T-helper 1 cell treated with Interleukin-12 subunit alpha and Interleukin-12 subunit beta and Interleukin-4 antibody, amounts not matched to agents 30 μg/mL and 1 μg/mL, for 36 hours (primary cell): ENCODE measurements at regions not wholly inside any gene's neighbourhood (a gene's known extent, or its start where the extent isn't known, plus 50 kb on each side); places are given as distances from the start of the nearest gene placed in this dataset.

Source experiments
- H3K27ac Mint-ChIP-seq: one replicate; pipeline ENCODE4 v1.8.0; 2021; ENCODE audit warnings: mild to moderate bottlenecking, mixed read lengths
- H3K27me3 Mint-ChIP-seq: one replicate; pipeline ENCODE4 v1.8.0; 2021; ENCODE audit warnings: low read depth, mixed read lengths
- H3K36me3 Mint-ChIP-seq: one replicate; pipeline ENCODE4 v1.8.0; 2021; ENCODE audit warnings: low read depth, mixed read lengths
- H3K4me1 Mint-ChIP-seq: one replicate; pipeline ENCODE4 v1.8.0; 2021; ENCODE audit warnings: low read depth, mixed read lengths
- H3K4me3 Mint-ChIP-seq: one replicate; pipeline ENCODE4 v1.8.0; 2021; ENCODE audit warnings: mild to moderate bottlenecking, moderate library complexity, mixed read lengths
- H3K9me3 Mint-ChIP-seq: one replicate; pipeline ENCODE4 v1.8.0; 2021; ENCODE audit warnings: mixed read lengths

DNA sequence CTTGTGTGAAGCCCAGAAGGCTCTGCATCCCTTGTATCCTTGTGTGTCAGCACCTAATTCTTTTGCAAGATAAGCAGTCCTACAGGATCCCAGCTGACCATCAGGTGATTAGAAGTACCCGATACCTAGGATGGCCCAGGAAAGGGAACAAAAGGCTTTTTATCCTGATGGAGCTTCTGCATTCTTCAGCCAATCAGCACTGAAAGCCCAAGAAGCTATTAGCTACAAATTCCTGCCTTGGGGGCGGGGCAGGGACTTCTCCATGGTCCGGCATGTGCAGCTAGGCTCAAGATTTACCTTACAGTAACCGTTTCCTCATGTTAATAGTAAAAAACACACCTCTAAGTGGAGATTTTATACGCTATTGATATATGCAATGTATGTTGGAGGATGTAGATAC lies 264.6 kb upstream of the THUMPD2 start:
- H3K27ac Mint-ChIP-seq, result no peak overlapping the region
- H3K36me3 Mint-ChIP-seq, result no peaks in the 10 kb centered on the region
- H3K4me1 Mint-ChIP-seq, result peaks cover 3% of the 10 kb centered on the region
- no peaks in the 10 kb centered on the region for H3K27me3 Mint-ChIP-seq
- no peaks in the 10 kb centered on the region for H3K9me3 Mint-ChIP-seq
- H3K4me3 Mint-ChIP-seq, result no peak overlapping the region

- Mint-ChIP-seq H3K27ac (no peak overlapping the region), H3K27me3 (no peaks in the 10 kb centered on the region), H3K9me3 (no peaks in the 10 kb centered on the region), H3K4me3 (no peak overlapping the region), H3K36me3 (no peaks in the 10 kb centered on the region), H3K4me1 (peaks cover 3% of the 10 kb centered on the region)
Observed at GRCh38 chr2:40043191-40043590, 264.1 kb upstream of the THUMPD2 start.

- Mint-ChIP-seq H3K36me3 (no peaks in the 10 kb centered on the region), H3K27ac (no peak overlapping the region), H3K4me3 (no peak overlapping the region), H3K4me1 (peaks cover 8% of the 10 kb centered on the region), H3K27me3 (no peaks in the 10 kb centered on the region), H3K9me3 (no peaks in the 10 kb centered on the region)
Observed at GRCh38 chr2:40041422-40042382, 262.6 kb upstream of the THUMPD2 start.

DNA sequence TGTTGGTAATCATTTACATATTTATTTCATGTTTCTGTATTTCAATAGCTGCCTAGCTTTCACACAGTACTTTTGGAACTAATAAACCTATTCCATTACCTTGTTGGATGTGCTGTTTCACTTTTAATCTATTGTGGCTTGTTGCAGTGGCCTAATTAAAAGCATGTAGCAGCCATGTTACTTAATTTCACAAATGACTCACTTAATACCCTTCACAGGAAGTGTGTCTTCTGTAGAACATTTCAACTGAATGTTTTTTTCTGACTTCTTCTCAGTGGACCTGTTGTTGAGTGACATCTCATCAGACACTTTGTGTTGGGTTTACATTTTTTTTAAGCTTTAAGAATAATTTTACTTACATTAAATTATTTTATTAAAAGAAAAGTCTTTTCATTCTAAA lies 260.5 kb upstream of the THUMPD2 start:
- no peak overlapping the region for H3K4me3 Mint-ChIP-seq
- H3K27ac Mint-ChIP-seq, result no peak overlapping the region
- no peaks in the 10 kb centered on the region for H3K9me3 Mint-ChIP-seq
- no peaks in the 10 kb centered on the region for H3K27me3 Mint-ChIP-seq
- peaks cover 8% of the 10 kb centered on the region for H3K4me1 Mint-ChIP-seq
- H3K36me3 Mint-ChIP-seq, result no peaks in the 10 kb centered on the region

DNA sequence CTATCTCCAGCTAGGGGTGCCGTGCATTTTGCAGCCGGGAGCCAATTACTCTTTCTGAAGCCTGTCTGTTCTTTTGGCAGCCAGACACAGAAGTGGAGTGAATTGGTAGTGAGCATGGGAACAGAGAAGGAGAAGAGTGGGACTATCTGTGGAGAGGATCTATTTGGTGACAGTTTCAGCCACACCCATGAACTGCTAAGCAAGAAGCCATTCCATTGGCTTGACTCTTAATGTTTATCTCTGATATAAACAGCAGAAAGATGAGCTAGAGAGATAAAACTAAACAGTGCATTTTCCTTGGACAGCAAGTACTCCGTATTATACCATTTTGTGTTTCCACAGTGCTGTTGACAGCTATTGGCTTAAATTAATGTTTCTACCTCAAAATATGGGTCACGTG lies 259.6 kb upstream of the THUMPD2 start:
- H3K27me3 Mint-ChIP-seq, result no peaks in the 10 kb centered on the region
- no peaks in the 10 kb centered on the region for H3K9me3 Mint-ChIP-seq
- no peaks in the 10 kb centered on the region for H3K36me3 Mint-ChIP-seq
- H3K4me1 Mint-ChIP-seq, result peaks cover 8% of the 10 kb centered on the region
- H3K4me3 Mint-ChIP-seq, result no peak overlapping the region
- H3K27ac Mint-ChIP-seq, result no peak overlapping the region

GRCh38 chr2:40037303-40037702 lies 258.2 kb upstream of the THUMPD2 start:
- H3K27me3 Mint-ChIP-seq, result no peaks in the 10 kb centered on the region
- H3K4me3 Mint-ChIP-seq, result no peak overlapping the region

DNA sequence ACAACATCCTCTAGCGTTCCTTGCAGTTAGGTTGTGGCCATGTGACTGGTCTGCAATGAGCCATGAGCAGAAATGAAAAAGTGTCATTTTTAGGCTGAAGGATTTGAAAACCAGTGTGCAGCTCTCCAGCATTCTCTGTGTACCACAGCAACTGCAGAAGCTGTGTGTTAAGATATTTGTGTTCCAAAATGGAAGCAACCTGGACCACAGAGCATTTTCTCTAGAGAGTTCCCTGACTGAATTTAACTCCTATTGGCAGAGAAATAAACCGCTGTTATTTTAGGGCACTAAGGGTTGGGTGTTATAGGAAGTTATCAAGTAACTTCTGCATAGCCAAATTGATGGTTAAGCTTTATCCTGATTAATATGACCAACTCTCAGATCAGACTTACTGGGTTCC lies 257.2 kb upstream of the THUMPD2 start:
- no peak overlapping the region for H3K4me3 Mint-ChIP-seq
- H3K27me3 Mint-ChIP-seq, result no peaks in the 10 kb centered on the region
- H3K27ac Mint-ChIP-seq, result no peak overlapping the region
- H3K4me1 Mint-ChIP-seq, result peaks cover 10% of the 10 kb centered on the region
- H3K9me3 Mint-ChIP-seq, result no peaks in the 10 kb centered on the region
- peaks cover 4% of the 10 kb centered on the region for H3K36me3 Mint-ChIP-seq

More at GRCh38 chr2:40037303-40037702, 258.2 kb upstream of the THUMPD2 start:
- no peak overlapping the region for H3K27ac Mint-ChIP-seq
- H3K36me3 Mint-ChIP-seq, result peaks cover 4% of the 10 kb centered on the region
- H3K9me3 Mint-ChIP-seq, result no peaks in the 10 kb centered on the region
- peaks cover 8% of the 10 kb centered on the region for H3K4me1 Mint-ChIP-seq

GRCh38 chr2:40034801-40035200 lies 255.7 kb upstream of the THUMPD2 start:
- Mint-ChIP-seq H3K36me3 (peaks cover 4% of the 10 kb centered on the region), H3K4me1 (peaks cover 10% of the 10 kb centered on the region), H3K27me3 (no peaks in the 10 kb centered on the region), H3K9me3 (no peaks in the 10 kb centered on the region), H3K4me3 (no peak overlapping the region), H3K27ac (no peak overlapping the region)

- peaks cover 4% of the 10 kb centered on the region for H3K36me3 Mint-ChIP-seq
Observed at GRCh38 chr2:40034198-40034597, 255.1 kb upstream of the THUMPD2 start.

GRCh38 chr2:40033781-40034180 lies 254.7 kb upstream of the THUMPD2 start:
- H3K4me3 Mint-ChIP-seq, result no peak overlapping the region
- H3K27ac Mint-ChIP-seq, result no peak overlapping the region
- no peaks in the 10 kb centered on the region for H3K27me3 Mint-ChIP-seq
- H3K4me1 Mint-ChIP-seq, result peaks cover 7% of the 10 kb centered on the region
- no peaks in the 10 kb centered on the region for H3K9me3 Mint-ChIP-seq
- peaks cover 4% of the 10 kb centered on the region for H3K36me3 Mint-ChIP-seq

More at GRCh38 chr2:40034198-40034597, 255.1 kb upstream of the THUMPD2 start:
- Mint-ChIP-seq H3K4me3 (no peak overlapping the region), H3K4me1 (peaks cover 7% of the 10 kb centered on the region), H3K9me3 (no peaks in the 10 kb centered on the region), H3K27ac (no peak overlapping the region), H3K27me3 (no peaks in the 10 kb centered on the region)

- Mint-ChIP-seq H3K4me1 (peaks cover 7% of the 10 kb centered on the region), H3K27me3 (no peaks in the 10 kb centered on the region), H3K27ac (no peak overlapping the region), H3K36me3 (peaks cover 4% of the 10 kb centered on the region), H3K9me3 (no peaks in the 10 kb centered on the region), H3K4me3 (no peak overlapping the region)
Observed at GRCh38 chr2:40032650-40033319, 253.7 kb upstream of the THUMPD2 start.

GRCh38 chr2:40030456-40030975 lies 251.5 kb upstream of the THUMPD2 start:
- Mint-ChIP-seq H3K4me3 (no peak overlapping the region), H3K36me3 (peaks cover 4% of the 10 kb centered on the region), H3K27ac (no peak overlapping the region), H3K4me1 (peaks cover 2% of the 10 kb centered on the region), H3K27me3 (no peaks in the 10 kb centered on the region), H3K9me3 (no peaks in the 10 kb centered on the region)

DNA sequence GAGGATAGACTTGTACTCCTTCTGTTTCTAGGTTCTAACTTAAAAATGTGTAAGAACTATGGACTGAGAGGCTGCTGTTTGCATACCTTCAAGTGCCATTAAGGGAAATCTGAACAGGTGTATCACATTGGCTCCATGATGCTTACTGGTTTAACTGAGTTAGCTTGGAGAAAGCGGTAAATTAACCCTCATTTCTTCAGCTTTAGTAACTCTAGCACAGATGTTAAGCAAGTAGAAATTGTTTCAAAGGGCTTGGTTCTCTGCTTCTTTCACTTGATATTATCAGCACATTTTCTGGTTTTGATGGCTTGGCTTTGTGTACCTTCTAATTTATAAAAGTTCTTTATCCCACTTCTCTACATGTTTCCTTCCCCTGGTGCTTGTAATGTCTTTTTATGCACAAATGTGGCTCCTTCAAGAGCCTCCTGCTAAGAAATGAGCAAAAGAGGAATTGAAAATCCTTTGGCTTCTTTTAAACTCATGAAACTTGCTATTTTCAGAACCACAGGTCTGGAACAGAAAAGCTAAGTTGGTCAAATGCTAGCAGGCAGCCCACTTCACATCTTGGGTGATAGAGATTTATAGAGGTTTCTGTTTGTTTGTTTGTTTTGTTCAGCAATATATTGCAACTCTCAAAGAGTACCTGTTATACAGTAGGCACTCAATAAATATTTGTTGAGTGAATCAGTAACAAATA lies 249.9 kb upstream of the THUMPD2 start:
- Mint-ChIP-seq H3K27me3 (no peaks in the 10 kb centered on the region), H3K4me1 (peaks cover 2% of the 10 kb centered on the region), H3K27ac (no peak overlapping the region), H3K36me3 (peaks cover 4% of the 10 kb centered on the region), H3K9me3 (peaks cover 10% of the 10 kb centered on the region), H3K4me3 (no peak overlapping the region)

GRCh38 chr2:40027968-40028367 lies 248.9 kb upstream of the THUMPD2 start:
- H3K4me3 Mint-ChIP-seq, result no peak overlapping the region
- H3K9me3 Mint-ChIP-seq, result peaks cover 15% of the 10 kb centered on the region

More at GRCh38 chr2:40027968-40028367, 248.9 kb upstream of the THUMPD2 start:
- Mint-ChIP-seq H3K27ac (no peak overlapping the region), H3K4me1 (peaks cover 2% of the 10 kb centered on the region), H3K36me3 (peaks cover under 1% of the 10 kb centered on the region), H3K27me3 (no peaks in the 10 kb centered on the region)
